Stimulated activated naive CD4-positive, alpha-beta T cell (primary cell): ENCODE measurements at regions not wholly inside any gene's neighbourhood (a gene's known extent, or its start where the extent isn't known, plus 50 kb on each side); places are given as distances from the start of the nearest gene placed in this dataset.

Experiments
- DNase-seq, 6 experiments: peaks; one replicate each; lab custom pipeline; 2025; lab: John Stamatoyannopoulos, UW

GRCh38 chr5:133769842-133770241 is 157.5 kb upstream of the FSTL4 start:
- DNase-seq = no peak

GRCh38 chr5:133763744-133764143 is 151.4 kb upstream of the FSTL4 start:
- DNase-seq = no peak

- DNase-seq = no peak
These were observed 149.3 kb upstream of the FSTL4 start for GRCh38 chr5:133761632-133762031.

- no peak for DNase-seq
These were observed 148.2 kb upstream of the FSTL4 start for GRCh38 chr5:133760532-133760931.

GRCh38 chr5:133758641-133759040 is 146.3 kb upstream of the FSTL4 start:
- no peak for DNase-seq

GRCh38 chr5:133757396-133757945 is 145.1 kb upstream of the FSTL4 start:
- DNase-seq = no peak

- DNase-seq = no peak
These were observed 144.4 kb upstream of the FSTL4 start for GRCh38 chr5:133756756-133757155.

GRCh38 chr5:133756036-133756435 is 143.7 kb upstream of the FSTL4 start:
- no peak for DNase-seq

- DNase-seq = no peak
These were observed 142.3 kb upstream of the FSTL4 start for GRCh38 chr5:133754575-133755169.

GRCh38 chr5:133753856-133754255 is 141.5 kb upstream of the FSTL4 start:
- DNase-seq = no peak

GRCh38 chr5:133751846-133752245 is 139.5 kb upstream of the FSTL4 start:
- no peak for DNase-seq

GRCh38 chr5:133751421-133751820 is 139.1 kb upstream of the FSTL4 start:
- no peak for DNase-seq

GRCh38 chr5:133750856-133751255 is 138.5 kb upstream of the FSTL4 start:
- no peak for DNase-seq

GRCh38 chr5:133750356-133750755 is 138.0 kb upstream of the FSTL4 start:
- no peak for DNase-seq

- DNase-seq = no peak
These were observed 137.1 kb upstream of the FSTL4 start for GRCh38 chr5:133749331-133749985.

GRCh38 chr5:133746834-133747233 is 134.5 kb upstream of the FSTL4 start:
- no peak for DNase-seq

- no peak for DNase-seq
These were observed 132.6 kb upstream of the FSTL4 start for GRCh38 chr5:133744960-133745308.

- no peak for DNase-seq
These were observed 132.0 kb upstream of the FSTL4 start for GRCh38 chr5:133744051-133744959.

GRCh38 chr5:133742431-133742988 is 130.2 kb upstream of the FSTL4 start:
- DNase-seq = no peak

- DNase-seq = no peak
These were observed 129.5 kb upstream of the FSTL4 start for GRCh38 chr5:133741818-133742355.

- no peak for DNase-seq
These were observed 129.1 kb upstream of the FSTL4 start for GRCh38 chr5:133741396-133741795.

- no peak for DNase-seq
These were observed 126.9 kb upstream of the FSTL4 start for GRCh38 chr5:133739181-133739780.
